Astrocyte (in vitro differentiated cells and primary cell): ENCODE measurements at regions not wholly inside any gene's neighbourhood (a gene's known extent, or its start where the extent isn't known, plus 50 kb on each side); places are given as distances from the start of the nearest gene placed in this dataset.

Experiments used
- DNase-seq: peaks from one replicate; pipeline ENCODE4 v3.0.0-alpha.2; 2010; ENCODE audit warnings: low read depth
- FAIRE-seq: peaks from 2 replicates; lab custom pipeline; 2011; peaks lifted over from hg19 to GRCh38; lab: Jason Lieb, UNC
- H2AFZ ChIP-seq: 2 replicates; pipeline ENCODE4 v1.6.0; 2012; ENCODE audit warnings: low read depth, low read length, inconsistent platforms
- H3K27ac ChIP-seq: 2 replicates; pipeline ENCODE4 v1.5.1; 2011; ENCODE audit warnings: low read depth, low read length, inconsistent platforms
- H3K27me3 ChIP-seq: 2 replicates; pipeline ENCODE4 v1.6.0; 2011; ENCODE audit warnings: low read length, inconsistent platforms; ENCODE audit not compliant: insufficient read depth
- H3K36me3 ChIP-seq: 2 replicates; pipeline ENCODE4 v1.5.1; 2011; ENCODE audit warnings: low read length, inconsistent platforms; ENCODE audit not compliant: insufficient read depth
- H3K4me1 ChIP-seq: 2 replicates; pipeline ENCODE4 v1.5.1; 2011; ENCODE audit warnings: low read length, inconsistent platforms; ENCODE audit not compliant: insufficient read depth
- H3K4me2 ChIP-seq: 2 replicates; pipeline ENCODE4 v1.6.0; 2012; ENCODE audit warnings: low read length, inconsistent platforms
- H3K4me3 ChIP-seq: 2 replicates; pipeline ENCODE4 v1.5.1; 2011; ENCODE audit warnings: low read depth, mild to moderate bottlenecking, low read length, inconsistent platforms; ENCODE audit not compliant: insufficient read depth
- H3K79me2 ChIP-seq: 2 replicates; pipeline ENCODE4 v1.6.0; 2012; ENCODE audit warnings: mild to moderate bottlenecking, low read length, inconsistent platforms; ENCODE audit not compliant: insufficient read depth
- H3K9ac ChIP-seq: 2 replicates; pipeline ENCODE4 v1.6.0; 2012; ENCODE audit warnings: mild to moderate bottlenecking, low read length, inconsistent platforms
- H3K9me3 ChIP-seq: 2 replicates; pipeline ENCODE4 v1.5.1; 2012; ENCODE audit warnings: low read depth, mild to moderate bottlenecking, low read length, inconsistent platforms; ENCODE audit not compliant: insufficient read depth
- H4K20me1 ChIP-seq: 2 replicates; pipeline ENCODE4 v1.6.0; 2012; ENCODE audit warnings: low read length, inconsistent platforms; ENCODE audit not compliant: insufficient read depth
- H3K27ac Mint-ChIP-seq: one replicate; pipeline ENCODE4 v1.8.0; 2021; ENCODE audit warnings: mild to moderate bottlenecking, mixed read lengths; ENCODE audit not compliant: unreplicated experiment
- H3K27me3 Mint-ChIP-seq: one replicate; pipeline ENCODE4 v1.8.0; 2021; ENCODE audit warnings: low read depth, mixed read lengths; ENCODE audit not compliant: unreplicated experiment
- H3K36me3 Mint-ChIP-seq: one replicate; pipeline ENCODE4 v1.8.0; 2021; ENCODE audit warnings: low read depth, mixed read lengths; ENCODE audit not compliant: unreplicated experiment
- H3K4me1 Mint-ChIP-seq: one replicate; pipeline ENCODE4 v1.8.0; 2021; ENCODE audit warnings: low read depth, mixed read lengths; ENCODE audit not compliant: unreplicated experiment
- H3K4me3 Mint-ChIP-seq: one replicate; pipeline ENCODE4 v1.8.0; 2021; ENCODE audit warnings: mild to moderate bottlenecking, moderate library complexity, mixed read lengths; ENCODE audit not compliant: unreplicated experiment
- H3K9me3 Mint-ChIP-seq: one replicate; pipeline ENCODE4 v1.8.0; 2021; ENCODE audit warnings: mild to moderate bottlenecking, mixed read lengths; ENCODE audit not compliant: unreplicated experiment
- EZH2 ChIP-seq: IDR thresholded peaks from 2 replicates; pipeline ENCODE4 v1.6.1; 2012; ENCODE audit warnings: mild to moderate bottlenecking, low read length, inconsistent platforms; ENCODE audit not compliant: insufficient read depth
- TF ChIP-seq, protein P1 (sequence below): IDR thresholded peaks from 2 replicates; pipeline ENCODE4 v1.5.1; 2011; ENCODE audit warnings: low read depth, mild to moderate bottlenecking, inconsistent platforms, low read length, moderate library complexity; ENCODE audit not compliant: insufficient read depth

DNA sequence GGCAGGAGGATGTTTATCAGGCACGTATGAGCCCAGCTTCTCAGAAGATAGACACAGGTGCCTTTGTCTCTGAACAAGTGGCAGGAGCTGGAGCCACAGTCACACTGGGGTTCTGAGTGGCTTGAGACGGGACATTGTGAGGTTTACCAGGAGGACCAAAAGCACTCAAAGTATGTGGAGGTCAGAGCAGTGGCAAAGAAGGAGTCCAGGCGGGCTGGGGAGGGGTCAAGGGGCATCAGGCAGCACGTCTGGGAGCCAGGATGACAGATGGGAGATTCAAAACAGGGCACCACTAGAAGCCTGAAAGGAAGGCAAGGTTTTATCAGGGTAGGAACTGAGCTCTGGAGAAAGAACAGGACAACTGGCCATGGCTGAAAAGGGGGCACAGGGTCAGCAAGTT lies 67.2 kb upstream of the MARCHF10 start:
- no peaks in the 10 kb centered on the region for H3K9me3 Mint-ChIP-seq
- FAIRE-seq, result no peak
- Histone ChIP-seq H3K9ac (no peak overlapping the region), H3K9me3 (no peaks in the 10 kb centered on the region), H3K4me2 (no peak overlapping the region), H3K36me3 (no peaks in the 10 kb centered on the region), H3K4me1 (peaks cover 20% of the 10 kb centered on the region), H3K4me3 (no peak overlapping the region), H3K27me3 (no peaks in the 10 kb centered on the region), H4K20me1 (no peaks in the 10 kb centered on the region), H3K79me2 (no peaks in the 10 kb centered on the region), H3K27ac (no peak overlapping the region), H2AFZ (no peak overlapping the region)
- peaks cover 13% of the 10 kb centered on the region for H3K4me1 Mint-ChIP-seq
- no peaks in the 10 kb centered on the region for H3K36me3 Mint-ChIP-seq
- H3K4me3 Mint-ChIP-seq, result no peak overlapping the region
- no peaks in the 10 kb centered on the region for H3K27me3 Mint-ChIP-seq
- no peak for DNase-seq
- no peak overlapping the region for H3K27ac Mint-ChIP-seq
- TF ChIP-seq, protein P1, sequence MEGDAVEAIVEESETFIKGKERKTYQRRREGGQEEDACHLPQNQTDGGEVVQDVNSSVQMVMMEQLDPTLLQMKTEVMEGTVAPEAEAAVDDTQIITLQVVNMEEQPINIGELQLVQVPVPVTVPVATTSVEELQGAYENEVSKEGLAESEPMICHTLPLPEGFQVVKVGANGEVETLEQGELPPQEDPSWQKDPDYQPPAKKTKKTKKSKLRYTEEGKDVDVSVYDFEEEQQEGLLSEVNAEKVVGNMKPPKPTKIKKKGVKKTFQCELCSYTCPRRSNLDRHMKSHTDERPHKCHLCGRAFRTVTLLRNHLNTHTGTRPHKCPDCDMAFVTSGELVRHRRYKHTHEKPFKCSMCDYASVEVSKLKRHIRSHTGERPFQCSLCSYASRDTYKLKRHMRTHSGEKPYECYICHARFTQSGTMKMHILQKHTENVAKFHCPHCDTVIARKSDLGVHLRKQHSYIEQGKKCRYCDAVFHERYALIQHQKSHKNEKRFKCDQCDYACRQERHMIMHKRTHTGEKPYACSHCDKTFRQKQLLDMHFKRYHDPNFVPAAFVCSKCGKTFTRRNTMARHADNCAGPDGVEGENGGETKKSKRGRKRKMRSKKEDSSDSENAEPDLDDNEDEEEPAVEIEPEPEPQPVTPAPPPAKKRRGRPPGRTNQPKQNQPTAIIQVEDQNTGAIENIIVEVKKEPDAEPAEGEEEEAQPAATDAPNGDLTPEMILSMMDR, result no peak
- no peak for TF ChIP-seq EZH2

DNA sequence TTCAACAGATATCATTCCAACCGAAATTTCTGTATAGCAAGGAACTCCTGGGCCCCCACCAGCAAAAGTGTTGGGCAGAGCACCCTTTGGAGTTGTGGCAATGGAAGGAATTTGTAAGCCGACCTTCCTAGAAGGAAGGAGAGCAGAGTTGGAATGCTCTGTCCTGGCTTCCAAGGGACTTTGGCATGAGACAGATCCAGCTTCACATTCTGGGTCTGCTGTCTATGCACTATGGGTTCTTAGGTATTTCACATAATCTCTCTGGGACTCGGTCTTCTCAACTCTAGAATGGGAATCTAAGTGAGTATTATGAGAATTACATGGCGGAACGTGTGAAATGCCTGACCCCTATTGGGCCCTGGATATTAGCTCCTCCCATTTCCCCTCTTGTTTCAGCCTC lies 63.2 kb upstream of the MARCHF10 start:
- no peak for FAIRE-seq
- Histone ChIP-seq H3K4me1 (peaks cover 15% of the 10 kb centered on the region), H3K27me3 (no peaks in the 10 kb centered on the region), H3K4me2 (no peak overlapping the region), H3K79me2 (no peaks in the 10 kb centered on the region), H3K27ac (no peak overlapping the region), H3K4me3 (no peak overlapping the region), H3K36me3 (no peaks in the 10 kb centered on the region), H3K9ac (no peak overlapping the region), H2AFZ (no peak overlapping the region), H3K9me3 (no peaks in the 10 kb centered on the region), H4K20me1 (no peaks in the 10 kb centered on the region)
- Mint-ChIP-seq H3K27ac (no peak overlapping the region), H3K36me3 (peaks cover 2% of the 10 kb centered on the region), H3K4me1 (peaks cover 11% of the 10 kb centered on the region), H3K27me3 (peaks cover 9% of the 10 kb centered on the region), H3K4me3 (no peak overlapping the region), H3K9me3 (no peaks in the 10 kb centered on the region)
- TF ChIP-seq, protein P1, result no peak
- no peak for TF ChIP-seq EZH2
- no peak for DNase-seq

DNA sequence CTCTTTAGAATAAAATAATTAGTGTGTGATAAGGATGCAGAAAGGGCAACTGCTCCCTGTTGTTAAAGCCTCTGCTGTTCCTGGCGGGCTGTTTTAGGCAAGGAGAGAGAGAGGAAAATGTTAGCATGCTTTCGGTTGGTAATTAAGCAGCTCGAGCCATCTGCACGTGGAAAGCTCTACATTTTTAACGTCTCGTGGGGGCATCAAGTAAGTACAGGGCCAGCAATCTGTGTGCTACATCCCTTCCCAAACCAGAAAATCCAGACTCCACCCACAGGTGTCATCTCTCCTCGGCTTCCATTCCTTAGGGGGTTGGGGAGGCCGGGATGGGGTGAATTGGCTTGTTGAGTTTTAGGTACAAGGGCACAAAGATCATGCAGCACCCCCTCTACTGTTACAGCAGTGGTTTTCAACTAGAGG lies 62.4 kb upstream of the MARCHF10 start:
- no peaks in the 10 kb centered on the region for H4K20me1 ChIP-seq
- H3K36me3 ChIP-seq, result no peaks in the 10 kb centered on the region
- H3K9ac ChIP-seq, result peak overlapping the region; percentile 42
- H3K4me3 ChIP-seq, result no peak overlapping the region
- no peaks in the 10 kb centered on the region for H3K9me3 ChIP-seq
- DNase-seq (no peak), FAIRE-seq (no peak)
- no peak overlapping the region for H3K27ac ChIP-seq
- H3K36me3 Mint-ChIP-seq, result peaks cover 2% of the 10 kb centered on the region
- H3K4me1 ChIP-seq, result peaks cover 8% of the 10 kb centered on the region
- no peak overlapping the region for H3K4me3 Mint-ChIP-seq
- no peaks in the 10 kb centered on the region for H3K79me2 ChIP-seq
- H3K27me3 Mint-ChIP-seq, result peaks cover 9% of the 10 kb centered on the region
- no peaks in the 10 kb centered on the region for H3K9me3 Mint-ChIP-seq
- H3K27ac Mint-ChIP-seq, result peak overlapping the region; percentile 84
- no peaks in the 10 kb centered on the region for H3K27me3 ChIP-seq
- TF ChIP-seq EZH2, result no peak
- TF ChIP-seq, protein P1, result no peak
- H3K4me1 Mint-ChIP-seq, result peaks cover 5% of the 10 kb centered on the region
- peak overlapping the region; percentile 68 for H3K4me2 ChIP-seq
- H2AFZ ChIP-seq, result peak overlapping the region; percentile 22
